Amygdala (tissue), 56 donors: ENCODE measurements at regions not wholly inside any gene's neighbourhood (a gene's known extent, or its start where the extent isn't known, plus 50 kb on each side); places are given as distances from the start of the nearest gene placed in this dataset.
A peak's percentile ranks its signal among the peaks of the same experiment; 100 is the strongest.

Experiments
- DNase-seq, 56 donors: peaks; one replicate each; lab custom pipeline; 2025; lab: John Stamatoyannopoulos, UW

DNA sequence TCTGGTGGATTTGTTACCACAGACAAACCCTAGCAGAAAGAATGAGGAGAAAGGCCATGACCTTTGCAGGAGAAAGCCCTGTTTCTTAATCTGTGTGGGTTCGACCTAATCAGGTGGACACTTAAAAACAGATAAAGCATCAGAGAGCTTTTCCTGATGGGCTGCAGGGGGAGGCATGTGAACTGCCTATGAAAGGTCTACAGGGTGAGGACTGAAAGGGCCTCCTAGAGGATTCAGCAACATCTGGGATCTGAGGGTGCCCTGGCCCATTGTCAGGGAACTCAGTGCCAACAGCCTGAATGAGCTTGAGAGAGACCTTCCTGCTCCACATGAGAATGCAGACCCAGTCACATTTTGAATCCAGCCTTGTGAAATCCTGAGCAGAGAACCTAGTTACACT is 178.8 kb upstream of the DDHD1 start:
- no peak for DNase-seq

- DNase-seq = no peak
These were observed 178.1 kb upstream of the DDHD1 start for GRCh38 chr14:53331247-53331646.

DNA sequence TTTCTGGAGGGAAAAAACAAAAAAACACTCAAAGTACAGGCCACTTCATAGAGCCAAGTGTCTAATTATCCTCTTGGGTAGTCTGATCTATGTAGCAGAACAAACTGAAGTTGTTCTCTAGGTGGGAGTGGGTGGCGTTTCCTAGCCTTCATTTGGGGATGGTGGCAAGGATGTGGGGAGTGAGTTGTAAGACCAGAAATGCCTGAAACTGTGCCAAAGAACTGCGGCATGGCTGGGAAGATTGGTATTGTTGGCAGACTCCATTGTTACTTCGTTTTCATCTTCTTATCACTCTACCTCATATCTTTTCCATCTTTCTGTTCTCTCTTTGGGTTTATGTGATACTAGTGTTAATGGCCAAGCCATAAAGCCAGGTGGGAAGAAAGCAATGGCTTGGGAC is 177.3 kb upstream of the DDHD1 start:
- DNase-seq = no peak

DNA sequence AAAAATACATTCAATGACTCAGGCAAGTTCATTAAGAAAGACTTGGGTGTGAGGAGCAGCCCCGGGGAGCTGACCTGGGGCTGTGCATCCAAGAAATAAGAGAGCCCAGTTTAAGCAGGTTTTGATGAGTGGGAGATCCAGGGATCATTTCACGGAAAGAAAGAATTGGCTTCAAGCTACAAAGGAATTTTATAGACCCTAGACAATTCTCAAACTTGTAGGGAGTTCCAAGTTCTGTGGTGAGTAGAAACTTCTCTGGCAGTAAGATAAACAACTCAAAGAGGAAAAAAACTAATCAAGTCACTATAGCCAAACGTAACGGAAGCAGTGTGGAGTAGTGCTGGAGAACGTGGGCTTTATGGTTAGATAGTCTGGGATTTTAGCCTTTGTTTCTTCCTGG is 175.7 kb upstream of the DDHD1 start:
- no peak for DNase-seq

DNA sequence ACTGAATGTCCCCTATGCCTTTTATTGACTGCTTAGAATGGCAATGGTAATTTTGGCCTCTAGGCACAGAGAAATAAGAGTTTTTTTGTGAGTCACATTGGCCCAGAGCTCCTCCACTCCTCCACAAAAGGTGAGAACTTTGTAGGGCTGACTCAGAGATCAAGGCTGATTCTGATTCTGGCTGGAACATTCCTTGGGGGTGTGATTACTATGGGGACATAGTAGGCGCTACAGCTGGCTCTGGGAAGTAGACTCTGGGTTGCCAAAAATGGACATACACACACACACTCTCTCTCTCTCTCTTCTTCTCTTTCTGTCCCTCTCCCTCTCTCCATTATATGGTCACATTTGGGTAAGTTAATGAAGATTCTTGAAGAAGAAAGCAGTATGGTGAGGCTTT is 174.6 kb upstream of the DDHD1 start:
- peak in 12 of 56 donors; percentile 2 to 54 (median 18) for DNase-seq

DNA sequence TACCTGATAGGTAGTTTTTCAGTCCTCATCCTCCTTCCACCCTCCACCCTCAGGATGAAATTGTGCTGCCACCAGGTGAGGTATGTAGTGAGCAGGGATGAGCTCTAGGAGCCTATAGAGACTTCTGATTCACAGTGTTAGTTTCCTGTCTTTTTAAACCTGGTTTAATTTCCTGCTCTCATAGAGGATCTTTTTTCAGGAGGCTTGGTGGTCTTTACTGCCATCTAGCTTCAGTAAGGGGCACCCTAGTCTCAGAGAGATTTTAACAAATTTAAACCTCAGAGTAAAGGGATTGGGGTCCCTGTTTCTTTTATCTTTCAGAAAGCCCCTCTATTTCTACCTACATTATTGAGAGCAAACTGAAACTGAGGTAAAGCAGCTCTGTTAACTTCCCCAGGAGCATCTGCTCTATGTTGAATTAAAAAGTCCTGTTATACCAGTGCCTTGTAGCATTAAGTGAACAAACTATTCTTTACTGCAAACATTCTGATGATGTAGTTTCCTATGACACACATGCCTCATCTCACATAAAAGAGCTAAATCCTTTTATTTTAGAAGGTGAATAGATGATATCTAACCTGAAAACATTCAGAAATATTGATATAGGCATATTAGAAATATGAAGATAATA is 172.2 kb upstream of the DDHD1 start:
- DNase-seq = peak in 2 of 56 donors; percentile 22 to 40

GRCh38 chr14:53316504-53316903 is 163.4 kb upstream of the DDHD1 start:
- DNase-seq = peak in 2 of 56 donors; percentile 9 to 19

DNA sequence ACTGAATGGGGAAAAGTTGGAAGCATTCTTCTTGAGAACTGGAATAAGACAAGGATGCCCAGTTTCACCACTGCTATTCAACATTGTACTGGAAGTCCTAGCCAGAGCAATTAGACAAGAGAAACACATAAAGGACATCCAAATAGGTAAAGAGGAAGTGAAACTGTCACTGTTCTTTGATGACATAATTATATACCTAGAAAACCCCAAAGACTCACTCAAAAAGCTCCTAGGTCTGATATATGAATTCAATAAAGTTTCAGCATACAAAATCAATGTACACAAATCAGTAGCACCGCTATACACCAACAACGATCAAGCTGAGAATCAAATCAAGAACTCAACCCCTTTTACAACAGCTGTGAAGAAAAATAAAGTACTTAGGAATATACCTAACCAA is 157.3 kb upstream of the DDHD1 start:
- no peak for DNase-seq

DNA sequence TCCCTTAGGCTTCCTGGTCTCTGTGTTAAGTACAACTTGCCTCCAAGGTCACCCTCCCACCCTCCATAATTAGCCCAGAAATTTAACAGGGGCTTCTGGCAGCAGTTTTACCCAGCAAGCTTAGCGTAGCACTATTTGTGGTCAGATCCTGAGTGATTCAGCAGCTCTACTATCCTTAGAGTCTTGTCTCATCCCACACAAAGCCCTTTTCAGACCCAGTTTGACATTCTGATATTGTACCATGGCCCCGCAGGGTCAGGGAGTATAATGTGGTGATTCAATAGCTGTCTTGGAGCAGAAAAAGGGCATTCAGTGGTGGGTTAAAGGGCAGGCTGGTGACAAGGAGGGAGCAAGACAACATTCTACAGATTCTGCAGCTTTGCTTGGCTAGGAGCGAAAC is 153.8 kb upstream of the DDHD1 start:
- DNase-seq = peak in 51 of 56 donors; percentile 13 to 94 (median 70)

DNA sequence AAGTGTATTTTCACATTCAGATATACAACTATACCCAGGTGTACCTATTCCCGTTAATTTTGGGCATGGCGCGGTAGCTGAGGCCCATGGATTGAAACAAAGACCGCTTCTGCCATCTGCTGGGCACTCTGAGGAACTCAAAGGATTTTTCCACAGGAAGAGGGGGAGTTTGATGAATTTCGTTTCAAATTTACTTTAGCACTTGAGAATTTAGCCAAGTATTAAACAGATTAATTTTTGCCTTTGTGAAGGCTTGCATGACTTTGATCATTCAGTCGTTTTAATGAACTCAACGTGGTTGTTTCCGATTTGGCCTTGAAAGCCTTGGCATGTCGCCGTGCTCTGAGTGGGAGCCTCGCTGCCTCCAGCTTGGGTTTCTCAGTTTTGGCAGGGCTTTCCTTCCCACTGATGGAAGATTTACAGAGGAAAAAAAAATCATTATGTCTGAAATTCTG is 153.2 kb upstream of the DDHD1 start:
- DNase-seq = peak in 41 of 56 donors; percentile 22 to 88 (median 60)

DNA sequence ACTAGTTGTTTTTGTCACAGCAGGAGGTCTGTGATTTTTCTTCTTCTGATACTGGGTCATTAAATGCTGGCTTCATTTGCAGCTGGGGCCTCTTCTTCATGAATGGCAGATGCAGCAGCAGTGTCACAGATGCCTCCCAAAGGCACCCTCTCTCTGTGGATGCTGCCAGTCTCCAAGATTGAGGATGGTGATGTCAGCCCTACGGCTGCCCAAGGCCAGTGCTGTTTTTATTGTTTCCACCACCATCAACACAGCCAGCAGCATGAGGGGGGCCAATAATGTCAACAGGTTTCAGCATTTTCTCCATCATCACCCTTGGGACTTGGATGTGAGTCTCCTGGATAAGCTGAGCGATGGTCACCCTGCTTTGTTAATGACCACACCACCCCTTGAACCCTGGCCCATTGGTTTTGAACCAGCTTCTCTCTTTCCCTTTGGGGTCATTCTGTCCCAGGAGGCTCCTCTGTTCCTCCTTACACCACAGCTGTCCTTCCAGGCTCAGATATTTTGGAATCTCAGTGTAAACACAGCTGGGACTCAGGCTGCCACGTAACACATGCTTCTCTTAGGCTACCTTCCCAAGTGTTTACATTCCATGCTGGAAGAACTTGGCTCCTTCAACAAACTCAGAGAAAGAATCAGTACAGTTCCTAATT is 151.7 kb upstream of the DDHD1 start:
- peak in 20 of 56 donors; percentile 3 to 74 (median 22) for DNase-seq

- DNase-seq = peak in 2 of 56 donors; percentile 19 to 37
These were observed 143.0 kb upstream of the DDHD1 start for GRCh38 chr14:53295985-53296582.

- no peak for DNase-seq
These were observed 142.2 kb upstream of the DDHD1 start for GRCh38 chr14:53295372-53295771.

DNA sequence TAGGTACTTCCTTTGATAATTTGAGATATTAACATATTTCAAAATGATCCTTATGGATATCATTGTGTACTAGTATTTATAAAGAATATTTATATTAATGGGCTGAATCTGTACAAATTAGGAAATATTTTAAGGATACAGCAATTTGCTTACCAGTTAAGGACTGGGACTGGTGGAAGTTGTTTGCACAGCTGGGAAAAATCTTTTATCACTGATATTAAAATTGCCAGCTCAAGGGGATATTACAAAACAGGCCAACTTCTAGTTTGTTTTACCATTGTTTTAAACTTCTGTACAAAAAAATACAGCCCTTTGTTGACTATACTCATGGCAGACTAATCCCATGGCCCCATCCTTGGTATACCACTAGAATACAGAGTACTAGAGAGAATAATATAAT is 133.2 kb upstream of the DDHD1 start:
- no peak for DNase-seq

DNA sequence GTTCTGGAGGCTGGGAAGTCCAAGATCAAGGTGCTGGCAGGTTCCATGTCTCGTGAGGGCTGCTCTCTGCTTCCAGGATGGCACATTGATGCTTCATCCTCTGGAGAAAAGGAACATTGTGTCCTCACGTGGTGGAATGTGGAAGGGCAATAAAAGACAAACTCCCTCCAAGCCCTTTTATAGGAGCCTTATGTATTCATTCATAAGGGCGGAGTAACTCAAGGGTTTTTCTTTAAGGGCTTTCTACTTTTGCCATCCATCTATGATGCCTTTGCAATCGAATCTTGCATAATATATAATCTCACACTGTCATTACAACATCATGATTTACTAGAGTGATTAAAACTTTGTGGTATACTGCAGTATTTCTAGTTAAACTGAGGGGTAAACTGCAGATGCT is 132.7 kb upstream of the DDHD1 start:
- DNase-seq = no peak

GRCh38 chr14:53285064-53285463 is 131.9 kb upstream of the DDHD1 start:
- no peak for DNase-seq

GRCh38 chr14:53278602-53279506 is 125.7 kb upstream of the DDHD1 start:
- no peak for DNase-seq

DNA sequence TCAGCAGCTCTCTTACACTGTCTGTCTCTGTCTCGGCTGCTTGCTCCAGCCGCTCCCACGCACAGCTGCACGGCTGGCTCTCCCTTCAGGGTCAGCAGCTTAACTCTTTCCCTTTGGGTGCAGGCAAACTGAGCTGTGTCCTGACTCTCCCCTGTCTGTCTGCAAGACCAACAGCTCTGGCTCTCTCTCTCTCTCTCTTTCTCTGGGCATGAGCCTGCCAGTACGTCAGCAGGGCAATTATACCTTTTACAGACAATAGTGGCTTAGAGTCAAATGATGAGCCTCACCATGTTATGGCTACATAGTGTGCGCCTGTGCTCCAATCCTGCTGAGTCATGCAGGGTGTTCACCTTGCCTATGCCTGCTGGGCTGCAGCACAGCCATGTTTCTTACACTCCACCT is 120.5 kb upstream of the DDHD1 start:
- no peak for DNase-seq

DNA sequence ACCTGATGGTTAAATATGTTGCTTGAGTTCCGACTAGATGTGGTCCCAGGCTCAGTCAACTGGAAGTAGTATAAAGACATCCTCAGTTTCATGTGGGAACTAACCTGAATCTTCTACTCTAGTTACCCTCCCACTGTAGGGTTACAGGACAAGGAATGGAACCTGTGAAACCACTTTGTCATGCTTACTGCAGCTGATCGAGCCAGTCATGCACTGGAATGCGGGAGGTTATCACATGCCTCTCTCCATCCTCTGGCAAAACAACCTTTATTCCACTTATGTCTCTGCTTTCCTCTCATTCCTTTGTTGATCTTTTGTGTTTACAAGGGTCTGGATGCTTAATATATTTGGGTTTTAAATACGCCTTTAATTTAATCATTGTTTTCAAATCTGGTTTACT is 111.9 kb upstream of the DDHD1 start:
- DNase-seq = no peak

GRCh38 chr14:53260928-53261327 is 107.8 kb upstream of the DDHD1 start:
- no peak for DNase-seq

- no peak for DNase-seq
These were observed 107.2 kb upstream of the DDHD1 start for GRCh38 chr14:53260286-53260685.
